Panc1 (cell line): ENCODE measurements at regions not wholly inside any gene's neighbourhood (a gene's known extent, or its start where the extent isn't known, plus 50 kb on each side); places are given as distances from the start of the nearest gene placed in this dataset.

Experiments
- POLR2AphosphoS5 ChIP-seq: IDR thresholded peaks from 2 replicates; pipeline ENCODE4 v1.6.1; 2012; ENCODE audit warnings: mild to moderate bottlenecking, low read depth, low read length, moderate library complexity
- SIN3A ChIP-seq: IDR thresholded peaks from 2 replicates; pipeline ENCODE4 v1.6.1; 2012; ENCODE audit warnings: low read depth, mild to moderate bottlenecking, low read length, moderate library complexity, borderline replicate concordance; ENCODE audit not compliant: insufficient read depth
- TCF7L2 ChIP-seq: IDR thresholded peaks from 2 replicates; pipeline ENCODE4 v1.6.1; 2011; ENCODE audit warnings: mild to moderate bottlenecking, low read depth, low read length, inconsistent platforms
- TF ChIP-seq, protein P1 (sequence below): fragments of 450-650 bp; IDR thresholded peaks from 2 replicates; pipeline ENCODE4 v1.5.1; 2017; ENCODE audit warnings: mild to moderate bottlenecking
- TF ChIP-seq, protein P2 (sequence below), 2 experiments: IDR thresholded peaks; 2 replicates each; pipeline ENCODE4 v1.6.1; 2011 to 2012; ENCODE audit warnings: low read depth in 2 of 2, control low read depth in 1 of 2, low read length in 1 of 2, mild to moderate bottlenecking in 1 of 2, moderate library complexity in 1 of 2; ENCODE audit not compliant: insufficient read depth in 1 of 2

- TF ChIP-seq, protein P1, sequence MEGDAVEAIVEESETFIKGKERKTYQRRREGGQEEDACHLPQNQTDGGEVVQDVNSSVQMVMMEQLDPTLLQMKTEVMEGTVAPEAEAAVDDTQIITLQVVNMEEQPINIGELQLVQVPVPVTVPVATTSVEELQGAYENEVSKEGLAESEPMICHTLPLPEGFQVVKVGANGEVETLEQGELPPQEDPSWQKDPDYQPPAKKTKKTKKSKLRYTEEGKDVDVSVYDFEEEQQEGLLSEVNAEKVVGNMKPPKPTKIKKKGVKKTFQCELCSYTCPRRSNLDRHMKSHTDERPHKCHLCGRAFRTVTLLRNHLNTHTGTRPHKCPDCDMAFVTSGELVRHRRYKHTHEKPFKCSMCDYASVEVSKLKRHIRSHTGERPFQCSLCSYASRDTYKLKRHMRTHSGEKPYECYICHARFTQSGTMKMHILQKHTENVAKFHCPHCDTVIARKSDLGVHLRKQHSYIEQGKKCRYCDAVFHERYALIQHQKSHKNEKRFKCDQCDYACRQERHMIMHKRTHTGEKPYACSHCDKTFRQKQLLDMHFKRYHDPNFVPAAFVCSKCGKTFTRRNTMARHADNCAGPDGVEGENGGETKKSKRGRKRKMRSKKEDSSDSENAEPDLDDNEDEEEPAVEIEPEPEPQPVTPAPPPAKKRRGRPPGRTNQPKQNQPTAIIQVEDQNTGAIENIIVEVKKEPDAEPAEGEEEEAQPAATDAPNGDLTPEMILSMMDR: no peak
- TF ChIP-seq POLR2AphosphoS5 (no peak), TCF7L2 (no peak), SIN3A (no peak)
- TF ChIP-seq, protein P2, sequence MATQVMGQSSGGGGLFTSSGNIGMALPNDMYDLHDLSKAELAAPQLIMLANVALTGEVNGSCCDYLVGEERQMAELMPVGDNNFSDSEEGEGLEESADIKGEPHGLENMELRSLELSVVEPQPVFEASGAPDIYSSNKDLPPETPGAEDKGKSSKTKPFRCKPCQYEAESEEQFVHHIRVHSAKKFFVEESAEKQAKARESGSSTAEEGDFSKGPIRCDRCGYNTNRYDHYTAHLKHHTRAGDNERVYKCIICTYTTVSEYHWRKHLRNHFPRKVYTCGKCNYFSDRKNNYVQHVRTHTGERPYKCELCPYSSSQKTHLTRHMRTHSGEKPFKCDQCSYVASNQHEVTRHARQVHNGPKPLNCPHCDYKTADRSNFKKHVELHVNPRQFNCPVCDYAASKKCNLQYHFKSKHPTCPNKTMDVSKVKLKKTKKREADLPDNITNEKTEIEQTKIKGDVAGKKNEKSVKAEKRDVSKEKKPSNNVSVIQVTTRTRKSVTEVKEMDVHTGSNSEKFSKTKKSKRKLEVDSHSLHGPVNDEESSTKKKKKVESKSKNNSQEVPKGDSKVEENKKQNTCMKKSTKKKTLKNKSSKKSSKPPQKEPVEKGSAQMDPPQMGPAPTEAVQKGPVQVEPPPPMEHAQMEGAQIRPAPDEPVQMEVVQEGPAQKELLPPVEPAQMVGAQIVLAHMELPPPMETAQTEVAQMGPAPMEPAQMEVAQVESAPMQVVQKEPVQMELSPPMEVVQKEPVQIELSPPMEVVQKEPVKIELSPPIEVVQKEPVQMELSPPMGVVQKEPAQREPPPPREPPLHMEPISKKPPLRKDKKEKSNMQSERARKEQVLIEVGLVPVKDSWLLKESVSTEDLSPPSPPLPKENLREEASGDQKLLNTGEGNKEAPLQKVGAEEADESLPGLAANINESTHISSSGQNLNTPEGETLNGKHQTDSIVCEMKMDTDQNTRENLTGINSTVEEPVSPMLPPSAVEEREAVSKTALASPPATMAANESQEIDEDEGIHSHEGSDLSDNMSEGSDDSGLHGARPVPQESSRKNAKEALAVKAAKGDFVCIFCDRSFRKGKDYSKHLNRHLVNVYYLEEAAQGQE (IDR thresholded peaks at IDR 0.05; ENCODE audit: insufficient read depth in 1 of 2, low read depth in 2 of 2, low read length in 1 of 2): no peak
Measured at GRCh38 chr12:9271875-9272274, 63.7 kb upstream of the PZP start.
